Cardiac muscle cell (in vitro differentiated cells and primary cell): ENCODE measurements at regions not wholly inside any gene's neighbourhood (a gene's known extent, or its start where the extent isn't known, plus 50 kb on each side); places are given as distances from the start of the nearest gene placed in this dataset.

ENCODE experiments used
- DNase-seq, 2 donors: peaks; one replicate each; pipeline versions ENCODE4 v3.0.0 to v3.0.0-alpha.2; 2010 to 2017; ENCODE audit warnings: low read depth in 1 of 2, low spot score in 1 of 2
- H3K27ac ChIP-seq: fragments of 200-600 bp; sonication (generic); 2 replicates; pipeline ENCODE4 v1.5.1; 2016
- H3K27me3 ChIP-seq: fragments of 200-600 bp; sonication (generic); 2 replicates; pipeline ENCODE4 v1.6.0; 2016; ENCODE audit warnings: control low read depth
- H3K36me3 ChIP-seq: fragments of 200-600 bp; sonication (generic); 2 replicates; pipeline ENCODE4 v1.5.1; 2016; ENCODE audit warnings: control low read depth
- H3K4me1 ChIP-seq: fragments of 200-600 bp; sonication (generic); 2 replicates; pipeline ENCODE4 v1.8.1; 2017; ENCODE audit warnings: low read depth, mild to moderate bottlenecking, mixed run types
- H3K4me3 ChIP-seq: fragments of 200-600 bp; sonication (generic); 2 replicates; pipeline ENCODE4 v1.5.1; 2016; ENCODE audit warnings: mild to moderate bottlenecking
- H3K9me3 ChIP-seq: fragments of 200-600 bp; sonication (generic); 2 replicates; pipeline ENCODE4 v1.5.1; 2017; ENCODE audit warnings: low read depth, mild to moderate bottlenecking, control low read depth
- CTCF ChIP-seq: IDR thresholded peaks from 2 replicates; pipeline ENCODE4 v1.5.1; 2012; ENCODE audit warnings: low read depth, mild to moderate bottlenecking, low read length

- DNase-seq, result no peak
- no peak for TF ChIP-seq CTCF
- Histone ChIP-seq H3K4me1 (no peaks in the 10 kb centered on the region), H3K27me3 (no peaks in the 10 kb centered on the region), H3K27ac (no peak overlapping the region), H3K9me3 (no peaks in the 10 kb centered on the region), H3K36me3 (no peaks in the 10 kb centered on the region), H3K4me3 (no peak overlapping the region)
Observed at GRCh38 chr17:72065556-72065955, 55.3 kb upstream of the SOX9 start.

GRCh38 chr17:72068643-72069042 is 52.2 kb upstream of the SOX9 start:
- no peak for DNase-seq
- no peaks in the 10 kb centered on the region for H3K27me3 ChIP-seq
- H3K27ac ChIP-seq, result no peak overlapping the region
- no peaks in the 10 kb centered on the region for H3K9me3 ChIP-seq
- H3K4me3 ChIP-seq, result no peak overlapping the region
- TF ChIP-seq CTCF, result no peak
- H3K4me1 ChIP-seq, result no peaks in the 10 kb centered on the region
- H3K36me3 ChIP-seq, result no peaks in the 10 kb centered on the region

GRCh38 chr17:72069586-72070202 is 51.1 kb upstream of the SOX9 start:
- no peaks in the 10 kb centered on the region for H3K4me1 ChIP-seq
- no peak overlapping the region for H3K4me3 ChIP-seq
- H3K9me3 ChIP-seq, result no peaks in the 10 kb centered on the region
- DNase-seq, result no peak
- TF ChIP-seq CTCF, result no peak
- H3K27ac ChIP-seq, result no peak overlapping the region
- no peaks in the 10 kb centered on the region for H3K36me3 ChIP-seq
- H3K27me3 ChIP-seq, result no peaks in the 10 kb centered on the region
